GM19395 (cell line): ENCODE measurements at regions not wholly inside any gene's neighbourhood (a gene's known extent, or its start where the extent isn't known, plus 50 kb on each side); places are given as distances from the start of the nearest gene placed in this dataset.

Source experiments
- ATAC-seq: cut with Tn5 transposase; IDR thresholded peaks from one replicate; pipeline ENCODE4 v1.9.1; 2021; ENCODE audit warnings: mild to moderate bottlenecking, moderate library complexity; ENCODE audit not compliant: unreplicated experiment

GRCh38 chr2:8413589-8414135, 268.2 kb upstream of the ID2 start:
- no peak for ATAC-seq

- ATAC-seq, result no peak
Measured at GRCh38 chr2:8414946-8415879, 266.6 kb upstream of the ID2 start.

- no peak for ATAC-seq
Measured at GRCh38 chr2:8416001-8416571, 265.8 kb upstream of the ID2 start.

GRCh38 chr2:8416849-8417832, 264.7 kb upstream of the ID2 start:
- ATAC-seq, result no peak

- no peak for ATAC-seq
Measured at GRCh38 chr2:8418721-8419120, 263.1 kb upstream of the ID2 start.

GRCh38 chr2:8421658-8422449, 260.0 kb upstream of the ID2 start:
- peak; percentile 91 for ATAC-seq

GRCh38 chr2:8422450-8422800, 259.4 kb upstream of the ID2 start:
- ATAC-seq, result no peak

- ATAC-seq, result no peak
Measured at GRCh38 chr2:8424997-8425900, 256.6 kb upstream of the ID2 start.

GRCh38 chr2:8426550-8426949, 255.3 kb upstream of the ID2 start:
- ATAC-seq, result no peak

GRCh38 chr2:8427211-8427610, 254.6 kb upstream of the ID2 start:
- ATAC-seq, result no peak

GRCh38 chr2:8430628-8431027, 251.2 kb upstream of the ID2 start:
- ATAC-seq, result no peak

GRCh38 chr2:8431446-8432125, 250.3 kb upstream of the ID2 start:
- ATAC-seq, result no peak

GRCh38 chr2:8432706-8433336, 249.0 kb upstream of the ID2 start:
- ATAC-seq, result peak; percentile 76

GRCh38 chr2:8433390-8433789, 248.5 kb upstream of the ID2 start:
- ATAC-seq, result peak; percentile 15

GRCh38 chr2:8435608-8436007, 246.2 kb upstream of the ID2 start:
- no peak for ATAC-seq

GRCh38 chr2:8436585-8436984, 245.3 kb upstream of the ID2 start:
- ATAC-seq, result no peak

- ATAC-seq, result no peak
Measured at GRCh38 chr2:8437228-8437948, 244.5 kb upstream of the ID2 start.
